ENCODE measurements at regions not wholly inside any gene's neighbourhood (a gene's known extent, or its start where the extent isn't known, plus 50 kb on each side); places are given as distances from the start of the nearest gene placed in this dataset.

GRCh38 chr3:22916933-22917332, 286.2 kb upstream of the UBE2E2 start:
- TF ChIP-seq CTCF (IDR thresholded peaks at IDR 0.05) = no peak
- TF ChIP-seq POLR2A (IDR thresholded peaks at IDR 0.05) = no peak
